ENCODE measurements at regions not wholly inside any gene's neighbourhood (a gene's known extent, or its start where the extent isn't known, plus 50 kb on each side); places are given as distances from the start of the nearest gene placed in this dataset.
"Not testable (repeated sequence)": the region's sequence is repeated elsewhere in the genome, so short reads cannot be mapped to it uniquely, and the experiment has no call there.

DNA sequence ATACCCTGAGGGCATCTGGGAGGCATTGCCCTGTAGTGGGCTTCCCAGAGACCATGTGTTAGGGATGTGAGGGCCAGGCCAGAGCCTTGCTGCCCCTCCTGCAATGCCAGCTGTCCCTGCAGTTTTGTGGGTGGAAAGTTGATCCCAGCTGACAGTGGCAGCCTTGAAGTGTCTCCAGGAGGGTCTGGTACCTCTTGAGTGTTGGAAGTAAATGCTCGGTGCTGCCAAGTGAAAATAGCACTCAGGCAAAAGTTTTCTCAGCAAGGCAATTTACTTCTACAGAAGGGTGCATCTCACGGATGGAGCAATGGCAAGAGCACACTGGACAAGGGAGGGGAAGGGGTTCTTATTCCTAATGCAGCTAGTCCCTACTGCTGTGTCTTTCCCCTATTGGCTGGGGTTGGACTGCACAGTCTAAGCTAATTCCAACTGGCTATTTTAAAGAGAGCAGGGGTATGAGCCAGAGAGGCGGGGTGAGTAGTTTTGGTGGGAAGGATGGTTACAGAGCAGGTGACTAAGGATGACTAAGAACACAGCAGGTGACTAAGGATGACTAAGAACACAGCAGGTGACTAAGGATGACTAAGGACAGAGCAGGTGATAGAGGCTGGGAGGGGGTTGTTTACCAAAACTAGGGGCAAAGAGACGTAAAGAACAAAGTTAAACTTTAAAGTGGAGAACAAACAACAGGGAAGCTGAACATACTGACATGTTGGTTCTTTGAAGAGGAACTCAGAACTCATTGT is 146.0 kb upstream of the PZP start:
- TF ChIP-seq, protein P1, sequence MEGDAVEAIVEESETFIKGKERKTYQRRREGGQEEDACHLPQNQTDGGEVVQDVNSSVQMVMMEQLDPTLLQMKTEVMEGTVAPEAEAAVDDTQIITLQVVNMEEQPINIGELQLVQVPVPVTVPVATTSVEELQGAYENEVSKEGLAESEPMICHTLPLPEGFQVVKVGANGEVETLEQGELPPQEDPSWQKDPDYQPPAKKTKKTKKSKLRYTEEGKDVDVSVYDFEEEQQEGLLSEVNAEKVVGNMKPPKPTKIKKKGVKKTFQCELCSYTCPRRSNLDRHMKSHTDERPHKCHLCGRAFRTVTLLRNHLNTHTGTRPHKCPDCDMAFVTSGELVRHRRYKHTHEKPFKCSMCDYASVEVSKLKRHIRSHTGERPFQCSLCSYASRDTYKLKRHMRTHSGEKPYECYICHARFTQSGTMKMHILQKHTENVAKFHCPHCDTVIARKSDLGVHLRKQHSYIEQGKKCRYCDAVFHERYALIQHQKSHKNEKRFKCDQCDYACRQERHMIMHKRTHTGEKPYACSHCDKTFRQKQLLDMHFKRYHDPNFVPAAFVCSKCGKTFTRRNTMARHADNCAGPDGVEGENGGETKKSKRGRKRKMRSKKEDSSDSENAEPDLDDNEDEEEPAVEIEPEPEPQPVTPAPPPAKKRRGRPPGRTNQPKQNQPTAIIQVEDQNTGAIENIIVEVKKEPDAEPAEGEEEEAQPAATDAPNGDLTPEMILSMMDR (IDR thresholded peaks at IDR 0.05; ENCODE audit: low read depth, low read length): not testable (repeated sequence)
- not testable (repeated sequence) for TF ChIP-seq EZH2phosphoT487 (IDR thresholded peaks at IDR 0.05; ENCODE audit: low read depth)
